Endothelial cell of umbilical vein (primary cell): ENCODE measurements at regions not wholly inside any gene's neighbourhood (a gene's known extent, or its start where the extent isn't known, plus 50 kb on each side); places are given as distances from the start of the nearest gene placed in this dataset.

Experiments
- BruUV-seq: library from RNA; stranded (reverse); fragments of 400-500 nt; replicated peaks from 2 replicates; lab custom pipeline; 2021; lab: Mats Ljungman, UMichigan
- CTCF ChIA-PET: fragments of 300-600, 350-600 bp; sonication (Branson Sonifier 250); formaldehyde crosslinking; loops from one replicate; lab custom pipeline; 2021; ENCODE audit warnings: antibody characterized with exemption, inconsistent platforms; lab: Charles Lee
- POLR2A ChIA-PET: fragments of 300-600, 350-600 bp; sonication (Branson Sonifier 250); formaldehyde crosslinking; loops from one replicate; lab custom pipeline; 2021; ENCODE audit warnings: antibody characterized with exemption, inconsistent platforms; lab: Charles Lee
- DNase-seq: peaks from one replicate; pipeline ENCODE4 v3.0.0-alpha.2; 2011; ENCODE audit warnings: low read depth, low spot score
- FAIRE-seq: peaks from 2 replicates; lab custom pipeline; 2011; peaks lifted over from hg19 to GRCh38; lab: Jason Lieb, UNC
- H2AFZ ChIP-seq: 2 replicates; pipeline ENCODE4 v1.6.0; 2012; ENCODE audit warnings: low read depth, low read length, control low read depth, inconsistent platforms
- H3K27ac ChIP-seq: 2 replicates; pipeline ENCODE4 v1.5.1; 2011; ENCODE audit warnings: low read depth, mild to moderate bottlenecking, control low read depth, low read length, moderate library complexity; ENCODE audit not compliant: insufficient read depth
- H3K27me3 ChIP-seq, 2 experiments: 2 replicates each; pipeline versions ENCODE4 v1.6.0 to v1.6.1; 2011; ENCODE audit warnings: low read length in 2 of 2, mixed read lengths in 1 of 2; ENCODE audit not compliant: control insufficient read depth in 2 of 2, insufficient read depth in 2 of 2
- H3K36me3 ChIP-seq, 2 experiments: 2 replicates in 1 of 2; 3 replicates in 1 of 2; pipeline ENCODE4 v1.5.1; 2011; ENCODE audit warnings: low read length in 2 of 2, mild to moderate bottlenecking in 1 of 2, moderate library complexity in 1 of 2; ENCODE audit not compliant: control insufficient read depth in 2 of 2, insufficient read depth in 2 of 2; ENCODE audit errors: extremely low read depth in 1 of 2
- H3K4me1 ChIP-seq: 3 replicates; pipeline ENCODE4 v1.5.1; 2011; ENCODE audit warnings: mild to moderate bottlenecking, low read length; ENCODE audit not compliant: control insufficient read depth, insufficient read depth; ENCODE audit errors: extremely low read depth
- H3K4me2 ChIP-seq: 2 replicates; pipeline ENCODE4 v1.6.1; 2011; ENCODE audit warnings: low read length, control low read depth, mixed read lengths; ENCODE audit not compliant: insufficient read depth
- H3K4me3 ChIP-seq, 3 experiments: fragments of 200-600 bp in 1 of 3; sonication (generic), shearing (Covaris generic) in 1 of 3; replicated peaks in 1 of 3; 2 replicates each; pipeline ENCODE4 v1.5.1; 2011 to 2016; ENCODE audit warnings: control low read depth in 3 of 3, low read length in 3 of 3, mild to moderate bottlenecking in 2 of 3, inconsistent platforms in 1 of 3, low read depth in 1 of 3, moderate library complexity in 1 of 3; ENCODE audit not compliant: insufficient read depth in 1 of 3
- H3K79me2 ChIP-seq: 2 replicates; pipeline ENCODE4 v1.6.0; 2012; ENCODE audit warnings: low read length, inconsistent platforms; ENCODE audit not compliant: control insufficient read depth, insufficient read depth
- H3K9ac ChIP-seq: replicated peaks from 2 replicates; pipeline ENCODE3; 2011; ENCODE audit warnings: low read length, control low read depth; ENCODE audit not compliant: insufficient read depth; ENCODE audit errors: extremely low read depth
- H3K9me1 ChIP-seq: replicated peaks from 3 replicates; pipeline ENCODE4 v1.6.0; 2011; ENCODE audit warnings: mild to moderate bottlenecking, low read length; ENCODE audit not compliant: control insufficient read depth, insufficient read depth; ENCODE audit errors: extremely low read depth
- H3K9me3 ChIP-seq: replicated peaks from 2 replicates; pipeline ENCODE4 v1.5.1; 2012; ENCODE audit warnings: low read length, inconsistent platforms; ENCODE audit not compliant: control insufficient read depth, insufficient read depth
- H4K20me1 ChIP-seq: replicated peaks from 2 replicates; pipeline ENCODE3; 2011; ENCODE audit warnings: mild to moderate bottlenecking, low read length; ENCODE audit not compliant: control insufficient read depth, insufficient read depth; ENCODE audit errors: extremely low read depth
- EZH2 ChIP-seq: IDR thresholded peaks from 2 replicates; pipeline ENCODE4 v1.6.1; 2012; ENCODE audit warnings: borderline replicate concordance, low read depth, mild to moderate bottlenecking, moderate library complexity, low read length, inconsistent platforms; ENCODE audit not compliant: severe bottlenecking
- FOS ChIP-seq: IDR thresholded peaks from 2 replicates; pipeline ENCODE4 v1.6.1; 2011; ENCODE audit warnings: mild to moderate bottlenecking, low read length, moderate library complexity, borderline replicate concordance; ENCODE audit not compliant: insufficient read depth
- GATA2 ChIP-seq: IDR thresholded peaks from 2 replicates; pipeline ENCODE4 v1.7.0; 2011; ENCODE audit warnings: low read depth, mild to moderate bottlenecking, moderate library complexity, mixed read lengths, low read length; ENCODE audit not compliant: insufficient read length, insufficient read depth
- JUN ChIP-seq: IDR thresholded peaks from 2 replicates; pipeline ENCODE4 v1.6.1; 2011; ENCODE audit warnings: borderline replicate concordance, low read depth; ENCODE audit not compliant: insufficient read length, insufficient read depth
- MYC ChIP-seq: IDR thresholded peaks from one replicate; pipeline ENCODE4 v1.6.1; 2011; ENCODE audit warnings: mild to moderate bottlenecking, low read depth, low read length
- POLR2A ChIP-seq: IDR thresholded peaks from 2 replicates; pipeline ENCODE4 v1.6.1; 2012; ENCODE audit warnings: low read depth, mild to moderate bottlenecking, control low read depth, low read length
- POLR2AphosphoS5 ChIP-seq: IDR thresholded peaks from 2 replicates; pipeline ENCODE4 v1.6.1; 2012; ENCODE audit warnings: low read depth, mild to moderate bottlenecking, control low read depth, low read length, moderate library complexity; ENCODE audit not compliant: insufficient read depth
- dilution Hi-C: fragments of 300-500 bp; cut with MboI; formaldehyde crosslinking; loops from one replicate; pipeline ENCODE4 v1.15.0; 2019; ENCODE audit warnings: low sequenced_read_pairs; ENCODE audit not compliant: extremely low pct_ligation_motif_present
- intact Hi-C: fragments of 100-400 bp; cut with micrococcal nuclease; formaldehyde crosslinking; loops from one replicate; pipeline ENCODE4 v1.10.0; 2022
- TF ChIP-seq, protein P1 (sequence below), 2 donors: IDR thresholded peaks; 1 replicate in 1 of 2; 2 replicates in 1 of 2; pipeline ENCODE4 v1.5.1; 2011; ENCODE audit warnings: low read length in 2 of 2, mild to moderate bottlenecking in 2 of 2, moderate library complexity in 2 of 2, control low read depth in 1 of 2, inconsistent platforms in 1 of 2, low read depth in 1 of 2; ENCODE audit not compliant: insufficient read depth in 1 of 2; ENCODE audit errors: extremely low read depth in 1 of 2
- TF ChIP-seq, protein P2 (sequence below): IDR thresholded peaks from 2 replicates; pipeline ENCODE4 v1.6.1; 2011; ENCODE audit not compliant: insufficient read depth, insufficient read length

DNA sequence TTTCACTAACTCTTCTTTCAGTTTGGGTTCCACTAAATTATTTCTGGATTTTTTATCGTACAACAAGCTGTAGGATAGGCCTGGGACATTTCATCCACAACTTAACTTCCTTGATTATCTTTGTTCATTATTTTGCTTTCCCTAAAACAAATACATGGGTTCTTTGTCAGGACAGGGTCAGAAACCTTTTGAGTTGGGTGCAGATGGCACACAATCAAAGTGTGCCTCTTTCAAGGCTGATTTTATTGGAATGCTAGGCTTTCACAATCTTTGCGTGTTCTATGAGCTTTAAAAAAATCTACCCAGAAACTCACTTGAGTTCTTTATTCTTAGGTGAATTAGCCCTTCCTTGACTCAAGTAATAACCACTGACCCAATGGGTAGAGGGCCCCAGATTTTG is 348.4 kb downstream of the FAM47B start:
- Histone ChIP-seq H3K36me3 (no peaks in the 10 kb centered on the region), H3K9ac (no peak overlapping the region), H4K20me1 (no peaks in the 10 kb centered on the region), H3K4me2 (no peak overlapping the region), H3K27me3 (no peaks in the 10 kb centered on the region), H3K9me1 (no peaks in the 10 kb centered on the region), H3K9me3 (no peaks in the 10 kb centered on the region), H3K4me1 (no peaks in the 10 kb centered on the region), H3K4me3 (no peak overlapping the region), H2AFZ (no peak overlapping the region), H3K79me2 (no peaks in the 10 kb centered on the region), H3K27ac (no peak overlapping the region)
- TF ChIP-seq POLR2AphosphoS5 (no peak), MYC (no peak), GATA2 (no peak), POLR2A (no peak), EZH2 (no peak), FOS (no peak), JUN (no peak)
- TF ChIP-seq, protein P1, sequence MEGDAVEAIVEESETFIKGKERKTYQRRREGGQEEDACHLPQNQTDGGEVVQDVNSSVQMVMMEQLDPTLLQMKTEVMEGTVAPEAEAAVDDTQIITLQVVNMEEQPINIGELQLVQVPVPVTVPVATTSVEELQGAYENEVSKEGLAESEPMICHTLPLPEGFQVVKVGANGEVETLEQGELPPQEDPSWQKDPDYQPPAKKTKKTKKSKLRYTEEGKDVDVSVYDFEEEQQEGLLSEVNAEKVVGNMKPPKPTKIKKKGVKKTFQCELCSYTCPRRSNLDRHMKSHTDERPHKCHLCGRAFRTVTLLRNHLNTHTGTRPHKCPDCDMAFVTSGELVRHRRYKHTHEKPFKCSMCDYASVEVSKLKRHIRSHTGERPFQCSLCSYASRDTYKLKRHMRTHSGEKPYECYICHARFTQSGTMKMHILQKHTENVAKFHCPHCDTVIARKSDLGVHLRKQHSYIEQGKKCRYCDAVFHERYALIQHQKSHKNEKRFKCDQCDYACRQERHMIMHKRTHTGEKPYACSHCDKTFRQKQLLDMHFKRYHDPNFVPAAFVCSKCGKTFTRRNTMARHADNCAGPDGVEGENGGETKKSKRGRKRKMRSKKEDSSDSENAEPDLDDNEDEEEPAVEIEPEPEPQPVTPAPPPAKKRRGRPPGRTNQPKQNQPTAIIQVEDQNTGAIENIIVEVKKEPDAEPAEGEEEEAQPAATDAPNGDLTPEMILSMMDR (IDR thresholded peaks at IDR 0.05; ENCODE audit: extremely low read depth in 1 of 2, insufficient read depth in 1 of 2, low read depth in 1 of 2, low read length in 2 of 2), result no peak
- TF ChIP-seq, protein P2, sequence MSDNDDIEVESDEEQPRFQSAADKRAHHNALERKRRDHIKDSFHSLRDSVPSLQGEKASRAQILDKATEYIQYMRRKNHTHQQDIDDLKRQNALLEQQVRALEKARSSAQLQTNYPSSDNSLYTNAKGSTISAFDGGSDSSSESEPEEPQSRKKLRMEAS, result no peak
- no peak for DNase-seq
- FAIRE-seq, result no peak
- dilution Hi-C loops (no loop called here), intact Hi-C loops (no loop called here)
- no TSS peak for BruUV-seq
- POLR2A ChIA-PET, result no interaction called here
- CTCF ChIA-PET, result no interaction called here
